Astrocyte (in vitro differentiated cells and primary cell): ENCODE measurements at regions not wholly inside any gene's neighbourhood (a gene's known extent, or its start where the extent isn't known, plus 50 kb on each side); places are given as distances from the start of the nearest gene placed in this dataset.
A peak's percentile ranks its signal among the peaks of the same experiment; 100 is the strongest.

Experiments used
- DNase-seq: peaks from one replicate; pipeline ENCODE4 v3.0.0-alpha.2; 2010; ENCODE audit warnings: low read depth
- FAIRE-seq: peaks from 2 replicates; lab custom pipeline; 2011; peaks lifted over from hg19 to GRCh38; lab: Jason Lieb, UNC
- H2AFZ ChIP-seq: 2 replicates; pipeline ENCODE4 v1.6.0; 2012; ENCODE audit warnings: low read depth, low read length, inconsistent platforms
- H3K27ac ChIP-seq: 2 replicates; pipeline ENCODE4 v1.5.1; 2011; ENCODE audit warnings: low read depth, low read length, inconsistent platforms
- H3K27me3 ChIP-seq: 2 replicates; pipeline ENCODE4 v1.6.0; 2011; ENCODE audit warnings: low read length, inconsistent platforms; ENCODE audit not compliant: insufficient read depth
- H3K36me3 ChIP-seq: 2 replicates; pipeline ENCODE4 v1.5.1; 2011; ENCODE audit warnings: low read length, inconsistent platforms; ENCODE audit not compliant: insufficient read depth
- H3K4me1 ChIP-seq: 2 replicates; pipeline ENCODE4 v1.5.1; 2011; ENCODE audit warnings: low read length, inconsistent platforms; ENCODE audit not compliant: insufficient read depth
- H3K4me2 ChIP-seq: 2 replicates; pipeline ENCODE4 v1.6.0; 2012; ENCODE audit warnings: low read length, inconsistent platforms
- H3K4me3 ChIP-seq: 2 replicates; pipeline ENCODE4 v1.5.1; 2011; ENCODE audit warnings: low read depth, mild to moderate bottlenecking, low read length, inconsistent platforms; ENCODE audit not compliant: insufficient read depth
- H3K79me2 ChIP-seq: 2 replicates; pipeline ENCODE4 v1.6.0; 2012; ENCODE audit warnings: mild to moderate bottlenecking, low read length, inconsistent platforms; ENCODE audit not compliant: insufficient read depth
- H3K9ac ChIP-seq: 2 replicates; pipeline ENCODE4 v1.6.0; 2012; ENCODE audit warnings: mild to moderate bottlenecking, low read length, inconsistent platforms
- H3K9me3 ChIP-seq: 2 replicates; pipeline ENCODE4 v1.5.1; 2012; ENCODE audit warnings: low read depth, mild to moderate bottlenecking, low read length, inconsistent platforms; ENCODE audit not compliant: insufficient read depth
- H4K20me1 ChIP-seq: 2 replicates; pipeline ENCODE4 v1.6.0; 2012; ENCODE audit warnings: low read length, inconsistent platforms; ENCODE audit not compliant: insufficient read depth
- H3K27ac Mint-ChIP-seq: one replicate; pipeline ENCODE4 v1.8.0; 2021; ENCODE audit warnings: mild to moderate bottlenecking, mixed read lengths; ENCODE audit not compliant: unreplicated experiment
- H3K27me3 Mint-ChIP-seq: one replicate; pipeline ENCODE4 v1.8.0; 2021; ENCODE audit warnings: low read depth, mixed read lengths; ENCODE audit not compliant: unreplicated experiment
- H3K36me3 Mint-ChIP-seq: one replicate; pipeline ENCODE4 v1.8.0; 2021; ENCODE audit warnings: low read depth, mixed read lengths; ENCODE audit not compliant: unreplicated experiment
- H3K4me1 Mint-ChIP-seq: one replicate; pipeline ENCODE4 v1.8.0; 2021; ENCODE audit warnings: low read depth, mixed read lengths; ENCODE audit not compliant: unreplicated experiment
- H3K4me3 Mint-ChIP-seq: one replicate; pipeline ENCODE4 v1.8.0; 2021; ENCODE audit warnings: mild to moderate bottlenecking, moderate library complexity, mixed read lengths; ENCODE audit not compliant: unreplicated experiment
- H3K9me3 Mint-ChIP-seq: one replicate; pipeline ENCODE4 v1.8.0; 2021; ENCODE audit warnings: mild to moderate bottlenecking, mixed read lengths; ENCODE audit not compliant: unreplicated experiment
- EZH2 ChIP-seq: IDR thresholded peaks from 2 replicates; pipeline ENCODE4 v1.6.1; 2012; ENCODE audit warnings: mild to moderate bottlenecking, low read length, inconsistent platforms; ENCODE audit not compliant: insufficient read depth
- TF ChIP-seq, protein P1 (sequence below): IDR thresholded peaks from 2 replicates; pipeline ENCODE4 v1.5.1; 2011; ENCODE audit warnings: low read depth, mild to moderate bottlenecking, inconsistent platforms, low read length, moderate library complexity; ENCODE audit not compliant: insufficient read depth

DNA sequence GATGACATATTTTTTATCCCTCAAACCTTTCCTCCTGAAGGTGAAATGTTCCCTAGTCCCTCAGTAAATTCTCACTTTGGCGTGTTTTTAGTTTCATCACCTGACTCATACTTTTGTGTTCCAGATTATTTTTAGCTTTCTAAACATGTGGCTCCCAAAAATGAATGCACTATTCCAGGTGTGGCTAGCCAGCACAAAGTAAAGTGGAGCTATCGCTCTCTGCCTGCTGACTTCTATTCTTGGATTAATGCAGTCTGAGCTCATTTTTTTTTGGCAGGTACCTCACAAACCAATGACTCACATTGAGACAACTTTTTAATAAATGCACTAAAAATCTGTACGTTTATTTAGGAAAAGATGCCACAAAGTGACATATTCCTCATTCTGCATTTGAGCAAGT lies 58.8 kb upstream of the LANCL2 start:
- H3K27ac Mint-ChIP-seq, result no peak overlapping the region
- H3K4me2 ChIP-seq, result peak overlapping the region; percentile 23
- peaks cover 46% of the 10 kb centered on the region for H3K4me1 Mint-ChIP-seq

DNA sequence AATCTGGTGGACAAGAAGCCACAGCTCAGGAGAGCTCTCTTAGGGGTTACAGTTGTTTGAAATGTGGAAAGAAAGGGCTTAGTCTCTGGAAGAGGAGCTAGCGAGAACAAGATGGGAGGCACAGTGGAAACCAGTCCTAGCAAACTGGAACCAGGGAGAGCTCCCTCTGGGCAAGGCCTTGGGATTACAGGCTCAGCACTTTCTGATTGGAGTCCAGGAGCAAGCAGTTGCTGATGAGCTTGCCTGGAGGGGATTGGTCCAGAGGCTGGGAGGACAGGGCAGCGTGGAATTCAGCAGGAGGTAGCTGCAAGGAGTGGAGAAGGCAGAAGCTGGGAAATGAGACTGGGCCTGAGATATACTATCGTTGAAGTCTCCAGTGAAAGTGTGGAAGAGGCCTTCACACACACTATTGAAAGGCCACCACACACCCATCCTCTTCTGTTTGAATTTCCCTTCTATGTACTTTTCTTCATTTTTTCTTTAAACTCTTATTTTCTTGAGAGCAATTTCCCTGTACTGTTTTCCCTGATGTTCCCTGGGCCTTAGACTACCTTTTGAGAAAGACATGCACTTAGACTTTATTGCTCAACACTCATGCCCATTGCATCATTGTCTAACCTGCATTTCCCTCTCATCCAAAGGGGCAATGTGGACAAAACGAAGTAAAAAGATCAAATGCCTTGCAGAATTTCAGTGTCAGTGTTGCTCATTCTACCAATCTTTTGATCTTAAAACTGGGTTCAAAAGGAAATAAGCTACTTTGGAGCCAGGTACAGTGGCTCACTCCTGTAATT lies 57.8 kb upstream of the LANCL2 start:
- peaks cover 27% of the 10 kb centered on the region for H3K4me1 ChIP-seq
- Mint-ChIP-seq H3K4me3 (no peak overlapping the region), H3K9me3 (peaks cover 3% of the 10 kb centered on the region), H3K27ac (peak overlapping the region; percentile 89), H3K4me1 (peaks cover 46% of the 10 kb centered on the region), H3K36me3 (no peaks in the 10 kb centered on the region), H3K27me3 (no peaks in the 10 kb centered on the region)
- H3K27ac ChIP-seq, result peak overlapping the region; percentile 62
- DNase-seq (peak; percentile 21), FAIRE-seq (no peak)
- H2AFZ ChIP-seq, result no peak overlapping the region
- peak overlapping the region; percentile 24 for H3K9ac ChIP-seq
- no peaks in the 10 kb centered on the region for H4K20me1 ChIP-seq
- no peaks in the 10 kb centered on the region for H3K9me3 ChIP-seq
- no peak for TF ChIP-seq EZH2
- TF ChIP-seq, protein P1, sequence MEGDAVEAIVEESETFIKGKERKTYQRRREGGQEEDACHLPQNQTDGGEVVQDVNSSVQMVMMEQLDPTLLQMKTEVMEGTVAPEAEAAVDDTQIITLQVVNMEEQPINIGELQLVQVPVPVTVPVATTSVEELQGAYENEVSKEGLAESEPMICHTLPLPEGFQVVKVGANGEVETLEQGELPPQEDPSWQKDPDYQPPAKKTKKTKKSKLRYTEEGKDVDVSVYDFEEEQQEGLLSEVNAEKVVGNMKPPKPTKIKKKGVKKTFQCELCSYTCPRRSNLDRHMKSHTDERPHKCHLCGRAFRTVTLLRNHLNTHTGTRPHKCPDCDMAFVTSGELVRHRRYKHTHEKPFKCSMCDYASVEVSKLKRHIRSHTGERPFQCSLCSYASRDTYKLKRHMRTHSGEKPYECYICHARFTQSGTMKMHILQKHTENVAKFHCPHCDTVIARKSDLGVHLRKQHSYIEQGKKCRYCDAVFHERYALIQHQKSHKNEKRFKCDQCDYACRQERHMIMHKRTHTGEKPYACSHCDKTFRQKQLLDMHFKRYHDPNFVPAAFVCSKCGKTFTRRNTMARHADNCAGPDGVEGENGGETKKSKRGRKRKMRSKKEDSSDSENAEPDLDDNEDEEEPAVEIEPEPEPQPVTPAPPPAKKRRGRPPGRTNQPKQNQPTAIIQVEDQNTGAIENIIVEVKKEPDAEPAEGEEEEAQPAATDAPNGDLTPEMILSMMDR, result no peak
- H3K79me2 ChIP-seq, result no peaks in the 10 kb centered on the region
- no peaks in the 10 kb centered on the region for H3K27me3 ChIP-seq
- H3K4me3 ChIP-seq, result no peak overlapping the region
- H3K4me2 ChIP-seq, result peak overlapping the region; percentile 49
- H3K36me3 ChIP-seq, result no peaks in the 10 kb centered on the region

More for the DNA sequence above, 58.8 kb upstream of the LANCL2 start:
- Histone ChIP-seq H3K36me3 (no peaks in the 10 kb centered on the region), H3K79me2 (no peaks in the 10 kb centered on the region), H3K27ac (no peak overlapping the region), H3K27me3 (no peaks in the 10 kb centered on the region), H2AFZ (no peak overlapping the region), H3K4me1 (peaks cover 27% of the 10 kb centered on the region), H4K20me1 (no peaks in the 10 kb centered on the region), H3K4me3 (no peak overlapping the region), H3K9me3 (no peaks in the 10 kb centered on the region), H3K9ac (no peak overlapping the region)
- no peak for FAIRE-seq
- Mint-ChIP-seq H3K27me3 (peaks cover 3% of the 10 kb centered on the region), H3K4me3 (no peak overlapping the region), H3K9me3 (peaks cover 3% of the 10 kb centered on the region), H3K36me3 (no peaks in the 10 kb centered on the region)
- TF ChIP-seq, protein P1, result no peak
- no peak for TF ChIP-seq EZH2
- peak; percentile 65 for DNase-seq
